B cell (primary cell): ENCODE measurements at regions not wholly inside any gene's neighbourhood (a gene's known extent, or its start where the extent isn't known, plus 50 kb on each side); places are given as distances from the start of the nearest gene placed in this dataset.
A peak's percentile ranks its signal among the peaks of the same experiment; 100 is the strongest.

Experiments used
- ATAC-seq: fragments of 200-7000 bp; cut with Tn5 transposase; one replicate; pipeline ENCODE4 v1.10.0; 2021; ENCODE audit warnings: low read depth, mild to moderate bottlenecking, moderate number of reproducible peaks, moderate library complexity
- CTCF ChIA-PET: fragments of 350-600 bp; sonication (Branson Sonifier 250); formaldehyde crosslinking; loops from one replicate; lab custom pipeline; 2021; ENCODE audit warnings: antibody characterized with exemption, inconsistent platforms; lab: Charles Lee
- POLR2A ChIA-PET: fragments of 350-600 bp; sonication (Branson Sonifier 250); formaldehyde crosslinking; loops from one replicate; lab custom pipeline; 2021; ENCODE audit warnings: antibody characterized with exemption; lab: Charles Lee
- DNase-seq: peaks from one replicate; pipeline ENCODE4 v3.0.0; 2013
- H2AFZ ChIP-seq: 2 replicates; pipeline ENCODE4 v1.6.1; 2012; ENCODE audit warnings: mild to moderate bottlenecking, low read depth, low read length; ENCODE audit not compliant: insufficient read depth, poor library complexity, severe bottlenecking
- H3K27ac ChIP-seq, 2 donors: 1 replicate in 1 of 2; 2 replicates in 1 of 2; pipeline ENCODE4 v1.5.1; 2012 to 2013; ENCODE audit warnings: low read length in 2 of 2, mild to moderate bottlenecking in 2 of 2, moderate library complexity in 1 of 2
- H3K27me3 ChIP-seq, 4 experiments: fragments of 200-600 bp in 1 of 4; sonication (generic) in 1 of 4; replicated peaks in 1 of 4; 1 replicate in 2 of 4; 2 replicates in 2 of 4; pipeline versions ENCODE4 v1.6.1 to v1.7.0; 2013 to 2016; ENCODE audit warnings: low read length in 3 of 4, mild to moderate bottlenecking in 2 of 4, mixed read lengths in 1 of 4, moderate library complexity in 1 of 4; ENCODE audit not compliant: insufficient read depth in 4 of 4, control insufficient read depth in 3 of 4; ENCODE audit errors: control extremely low read depth in 1 of 4
- H3K36me3 ChIP-seq, 2 experiments: replicated peaks in 1 of 2; 1 replicate in 1 of 2; 2 replicates in 1 of 2; pipeline versions ENCODE4 v1.6.1 to v1.7.1; 2013; ENCODE audit warnings: low read length in 1 of 2; ENCODE audit not compliant: insufficient read depth in 2 of 2, control insufficient read depth in 1 of 2; ENCODE audit errors: control extremely low read depth in 1 of 2, extremely low read depth in 1 of 2
- H3K4me1 ChIP-seq, 2 donors: fragments of 200-600 bp in 1 of 2; sonication (generic) in 1 of 2; 1 replicate in 1 of 2; 2 replicates in 1 of 2; pipeline versions ENCODE4 v1.5.1 to v1.6.1; 2013 to 2017; ENCODE audit warnings: low read length in 2 of 2; ENCODE audit not compliant: control insufficient read depth in 2 of 2, insufficient read depth in 2 of 2
- H3K4me2 ChIP-seq: replicated peaks from 2 replicates; pipeline ENCODE3; 2012; ENCODE audit warnings: mild to moderate bottlenecking, low read depth, low read length; ENCODE audit not compliant: poor library complexity, severe bottlenecking
- H3K4me3 ChIP-seq, 5 experiments: fragments of 200-600 bp in 1 of 5; sonication (generic) in 1 of 5; 1 replicate in 3 of 5; 2 replicates in 2 of 5; pipeline versions ENCODE4 v1.5.1 to v1.7.0; 2011 to 2016; ENCODE audit warnings: low read length in 4 of 5, mild to moderate bottlenecking in 4 of 5, low read depth in 2 of 5, control low read depth in 1 of 5, moderate library complexity in 1 of 5; ENCODE audit not compliant: insufficient read depth in 1 of 5; ENCODE audit errors: control extremely low read depth in 1 of 5, extremely low read depth in 1 of 5
- H3K79me2 ChIP-seq: fragments of 200-600 bp; sonication (generic); one replicate; pipeline ENCODE4 v1.6.0; 2016; ENCODE audit warnings: low read length; ENCODE audit not compliant: control insufficient read depth, insufficient read depth
- H3K9ac ChIP-seq: fragments of 200-600 bp; sonication (generic); 2 replicates; pipeline ENCODE4 v1.6.1; 2017; ENCODE audit warnings: mild to moderate bottlenecking, low read length, moderate library complexity
- H3K9me3 ChIP-seq, 3 donors: one replicate each; pipeline versions ENCODE4 v1.6.1 to v1.7.1; 2013; ENCODE audit warnings: low read length in 2 of 3; ENCODE audit not compliant: control insufficient read depth in 2 of 3, insufficient read depth in 1 of 3; ENCODE audit errors: control extremely low read depth in 1 of 3
- H4K20me1 ChIP-seq: 2 replicates; pipeline ENCODE4 v1.6.0; 2012; ENCODE audit warnings: mild to moderate bottlenecking, low read length; ENCODE audit not compliant: insufficient read depth, control insufficient read depth, poor library complexity, severe bottlenecking
- H3K27ac Mint-ChIP-seq: one replicate; pipeline ENCODE4 v1.8.0; 2021; ENCODE audit warnings: mixed read lengths
- H3K27me3 Mint-ChIP-seq: one replicate; pipeline ENCODE4 v1.8.0; 2021; ENCODE audit warnings: mixed read lengths
- H3K4me1 Mint-ChIP-seq: one replicate; pipeline ENCODE4 v1.8.0; 2021; ENCODE audit warnings: mixed read lengths
- H3K4me3 Mint-ChIP-seq: one replicate; pipeline ENCODE4 v1.8.0; 2021; ENCODE audit warnings: mixed read lengths
- H3K9me3 Mint-ChIP-seq: one replicate; pipeline ENCODE4 v1.8.0; 2022; ENCODE audit warnings: mixed read lengths; ENCODE audit not compliant: insufficient read depth
- CTCF ChIP-seq: fragments of 200-600 bp; IDR thresholded peaks from one replicate; pipeline ENCODE4 v1.8.0; 2022; ENCODE audit warnings: antibody characterized with exemption, mild to moderate bottlenecking
- EZH2 ChIP-seq: IDR thresholded peaks from 2 replicates; pipeline ENCODE4 v1.6.1; 2012; ENCODE audit warnings: borderline replicate concordance, low read depth, mild to moderate bottlenecking, moderate library complexity, low read length; ENCODE audit not compliant: insufficient read depth, poor library complexity, severe bottlenecking
- WGBS: methylation state at CpG from one replicate; pipeline ENCODE4 v1.1.5; 2013; ENCODE audit warnings: missing lambda C conversion rate; ENCODE audit not compliant: insufficient coverage; 5-methylcytosine and 5-hydroxymethylcytosine counted together
- intact Hi-C: fragments of 100-400 bp; cut with micrococcal nuclease; formaldehyde crosslinking; loops from one replicate; pipeline ENCODE4 v1.10.0; 2022

GRCh38 chr6:150680510-150680909 lies 80.8 kb downstream of the PLEKHG1 start:
- H3K27me3 ChIP-seq, result no peaks in the 10 kb centered on the region
- peaks cover 5 to 23% of the 10 kb centered on the region in 2 experiments for H3K36me3 ChIP-seq
- peaks cover 61 to 63% of the 10 kb centered on the region in 2 donors for H3K4me1 ChIP-seq
- no peak for ATAC-seq
- peak overlapping the region in 1 of 2 donors; percentile 96 for H3K27ac ChIP-seq
- no peaks in the 10 kb centered on the region for H3K9me3 Mint-ChIP-seq
- WGBS, result 94% methylated on average over 5 of the region's 5 CpGs
- H3K79me2 ChIP-seq, result peaks cover 91% of the 10 kb centered on the region
- no peak overlapping the region for H2AFZ ChIP-seq
- intact Hi-C loops, result no loop called here
- TF ChIP-seq CTCF (no peak), EZH2 (no peak)
- no peaks in the 10 kb centered on the region for H3K27me3 Mint-ChIP-seq
- H3K4me2 ChIP-seq, result no peak overlapping the region
- CTCF ChIA-PET, result interaction anchor here (3.3 kb wide), 1 partner anchor 262 kb away, joined by 10 read pairs; no protein-coding TSS in a partner anchor
- no peak overlapping the region for H3K4me3 ChIP-seq
- H3K4me3 Mint-ChIP-seq, result peak overlapping the region; percentile 5
- H3K4me1 Mint-ChIP-seq, result peaks cover 80% of the 10 kb centered on the region
- H3K9me3 ChIP-seq, result no peaks in the 10 kb centered on the region
- POLR2A ChIA-PET, result no interaction called here
- H3K27ac Mint-ChIP-seq, result peak overlapping the region; percentile 64
- DNase-seq, result no peak
- H3K9ac ChIP-seq, result no peak overlapping the region
- H4K20me1 ChIP-seq, result no peaks in the 10 kb centered on the region

GRCh38 chr6:150681578-150682395 lies 82.1 kb downstream of the PLEKHG1 start:
- Histone ChIP-seq H4K20me1 (no peaks in the 10 kb centered on the region), H3K9ac (no peak overlapping the region), H2AFZ (peak overlapping the region; percentile 7), H3K79me2 (peaks cover 91% of the 10 kb centered on the region), H3K4me1 (peaks cover 73 to 75% of the 10 kb centered on the region in 2 donors), H3K4me2 (peak overlapping the region; percentile 59), H3K36me3 (peaks cover 4 to 15% of the 10 kb centered on the region in 2 experiments), H3K9me3 (peaks cover 0 to 3% (median 0%) of the 10 kb centered on the region in 3 donors), H3K27ac (peak overlapping the region; percentile 72 to 96), H3K4me3 (no peak overlapping the region), H3K27me3 (no peaks in the 10 kb centered on the region)
- intact Hi-C loops, result loop anchor here (1.0 kb wide), 1 partner anchor 14 kb away; no protein-coding TSS in a partner anchor
- peaks cover 87% of the 10 kb centered on the region for H3K4me1 Mint-ChIP-seq
- WGBS, result 79% methylated on average over 11 of the region's 11 CpGs
- peak overlapping the region; percentile 80 for H3K27ac Mint-ChIP-seq
- no peaks in the 10 kb centered on the region for H3K9me3 Mint-ChIP-seq
- ChIA-PET CTCF (interaction anchor here (3.3 kb wide), 1 partner anchor 264 kb away, joined by 10 read pairs; no protein-coding TSS in a partner anchor), POLR2A (interaction anchor here (0.6 to 0.9 kb wide), 4 partner anchors 20 to 65 kb away, joined by 3 read pairs; no protein-coding TSS in a partner anchor)
- DNase-seq, result no peak
- peak overlapping the region; percentile 64 for H3K4me3 Mint-ChIP-seq
- no peaks in the 10 kb centered on the region for H3K27me3 Mint-ChIP-seq
- TF ChIP-seq CTCF (no peak), EZH2 (no peak)
- no peak for ATAC-seq
